Ovary (tissue), 3 donors: ENCODE measurements at regions not wholly inside any gene's neighbourhood (a gene's known extent, or its start where the extent isn't known, plus 50 kb on each side); places are given as distances from the start of the nearest gene placed in this dataset.

Experiments used
- POLR2A ChIP-seq: fragments of 450-650 bp; IDR thresholded peaks from one replicate; pipeline ENCODE4 v1.6.1; 2017; ENCODE audit warnings: antibody characterized with exemption, mild to moderate bottlenecking, moderate library complexity
- TF ChIP-seq, protein P1 (sequence below), 3 donors: fragments of 450-650 bp in 2 of 3; fragments of 200-600 bp in 1 of 3; IDR thresholded peaks; one replicate each; pipeline versions ENCODE4 v1.5.1 to v1.8.0; 2016 to 2022; ENCODE audit warnings: antibody characterized with exemption in 3 of 3, mild to moderate bottlenecking in 1 of 3
- donor health status: DM: no; HTN: no; CAD: no.

DNA sequence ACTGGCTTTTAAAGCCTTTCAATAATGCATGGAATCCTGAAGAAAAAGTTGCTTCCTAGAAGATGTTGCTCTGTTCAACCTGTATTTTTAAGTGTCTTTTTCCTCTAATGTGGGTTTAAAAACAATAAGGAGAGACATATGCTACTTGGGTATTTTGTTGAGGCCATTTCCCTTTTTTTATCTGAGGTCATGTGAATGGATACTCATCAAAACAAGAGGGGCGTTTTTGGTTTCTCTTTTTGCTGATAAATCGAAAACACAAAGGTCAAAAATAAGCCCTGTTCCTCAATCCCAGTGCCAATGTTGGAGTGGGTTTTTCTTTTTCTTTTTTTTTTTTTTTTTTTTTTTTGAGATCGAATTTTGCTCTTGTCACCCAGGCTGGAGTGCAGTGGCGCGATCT lies 468.0 kb upstream of the RBFOX1 start:
- no peak for TF ChIP-seq POLR2A
- TF ChIP-seq, protein P1, sequence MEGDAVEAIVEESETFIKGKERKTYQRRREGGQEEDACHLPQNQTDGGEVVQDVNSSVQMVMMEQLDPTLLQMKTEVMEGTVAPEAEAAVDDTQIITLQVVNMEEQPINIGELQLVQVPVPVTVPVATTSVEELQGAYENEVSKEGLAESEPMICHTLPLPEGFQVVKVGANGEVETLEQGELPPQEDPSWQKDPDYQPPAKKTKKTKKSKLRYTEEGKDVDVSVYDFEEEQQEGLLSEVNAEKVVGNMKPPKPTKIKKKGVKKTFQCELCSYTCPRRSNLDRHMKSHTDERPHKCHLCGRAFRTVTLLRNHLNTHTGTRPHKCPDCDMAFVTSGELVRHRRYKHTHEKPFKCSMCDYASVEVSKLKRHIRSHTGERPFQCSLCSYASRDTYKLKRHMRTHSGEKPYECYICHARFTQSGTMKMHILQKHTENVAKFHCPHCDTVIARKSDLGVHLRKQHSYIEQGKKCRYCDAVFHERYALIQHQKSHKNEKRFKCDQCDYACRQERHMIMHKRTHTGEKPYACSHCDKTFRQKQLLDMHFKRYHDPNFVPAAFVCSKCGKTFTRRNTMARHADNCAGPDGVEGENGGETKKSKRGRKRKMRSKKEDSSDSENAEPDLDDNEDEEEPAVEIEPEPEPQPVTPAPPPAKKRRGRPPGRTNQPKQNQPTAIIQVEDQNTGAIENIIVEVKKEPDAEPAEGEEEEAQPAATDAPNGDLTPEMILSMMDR (IDR thresholded peaks at IDR 0.05), result no peak
